ENCODE measurements at regions not wholly inside any gene's neighbourhood (a gene's known extent, or its start where the extent isn't known, plus 50 kb on each side); places are given as distances from the start of the nearest gene placed in this dataset.
"Not testable (repeated sequence)": the region's sequence is repeated elsewhere in the genome, so short reads cannot be mapped to it uniquely, and the experiment has no call there.

- Histone ChIP-seq H3K27ac (ENCODE audit: insufficient read depth, low read length) (no peak overlapping the region), H3K36me3 (ENCODE audit: control insufficient read depth, insufficient read depth, low read length) (no peaks in the 10 kb centered on the region), H3K9ac (ENCODE audit: insufficient read depth, low read length) (no peak overlapping the region), H3K4me2 (ENCODE audit: extremely low read depth, insufficient read depth, low read length) (no peak overlapping the region), H3K27me3 (ENCODE audit: control insufficient read depth, insufficient read depth, low read length) (no peaks in the 10 kb centered on the region), H3K4me3 (replicated peaks in 1 of 4; ENCODE audit: control extremely low read depth in 1 of 4, insufficient read depth in 1 of 4, low read depth in 3 of 4, low read length in 4 of 4) (no peak overlapping the region), H2AFZ (ENCODE audit: low read length) (no peak overlapping the region), H4K20me1 (ENCODE audit: control insufficient read depth, extremely low read depth, insufficient read depth, low read length) (no peaks in the 10 kb centered on the region), H3K9me3 (ENCODE audit: control insufficient read depth, insufficient read depth, low read depth, low read length) (peaks cover 1% of the 10 kb centered on the region), H3K79me2 (ENCODE audit: control insufficient read depth, insufficient read depth, low read length) (no peaks in the 10 kb centered on the region), H3K4me1 (ENCODE audit: control insufficient read depth, extremely low read depth, insufficient read depth, low read length) (no peaks in the 10 kb centered on the region)
- DNase-seq (ENCODE audit: low read depth in 2 of 2): no peak
- no peak for TF ChIP-seq CTCF (conservative IDR thresholded peaks at IDR 0.05 in 1 of 2, IDR thresholded peaks at IDR 0.05 in 1 of 2; ENCODE audit: low read depth in 1 of 2, low read length in 2 of 2)
- TF ChIP-seq EZH2 (IDR thresholded peaks at IDR 0.05; ENCODE audit: low read length, missing control alignments): no peak
Observed at GRCh38 chr14:105665951-105666277, 139.5 kb downstream of the TMEM121 start.

- no peak for DNase-seq (ENCODE audit: low read depth in 2 of 2)
- H3K4me3 ChIP-seq (replicated peaks in 1 of 4; ENCODE audit: control extremely low read depth in 1 of 4, insufficient read depth in 1 of 4, low read depth in 3 of 4, low read length in 4 of 4): no peak overlapping the region
- no peaks in the 10 kb centered on the region for H3K9me3 ChIP-seq (ENCODE audit: control insufficient read depth, insufficient read depth, low read depth, low read length)
- no peaks in the 10 kb centered on the region for H3K27me3 ChIP-seq (ENCODE audit: control insufficient read depth, insufficient read depth, low read length)
- H3K79me2 ChIP-seq (ENCODE audit: control insufficient read depth, insufficient read depth, low read length): no peaks in the 10 kb centered on the region
- no peak overlapping the region for H2AFZ ChIP-seq (ENCODE audit: low read length)
- H4K20me1 ChIP-seq (ENCODE audit: control insufficient read depth, extremely low read depth, insufficient read depth, low read length): no peaks in the 10 kb centered on the region
- H3K36me3 ChIP-seq (ENCODE audit: control insufficient read depth, insufficient read depth, low read length): no peaks in the 10 kb centered on the region
- H3K4me1 ChIP-seq (ENCODE audit: control insufficient read depth, extremely low read depth, insufficient read depth, low read length): no peaks in the 10 kb centered on the region
- no peak for TF ChIP-seq EZH2 (IDR thresholded peaks at IDR 0.05; ENCODE audit: low read length, missing control alignments)
- TF ChIP-seq CTCF (conservative IDR thresholded peaks at IDR 0.05 in 1 of 2, IDR thresholded peaks at IDR 0.05 in 1 of 2; ENCODE audit: low read depth in 1 of 2, low read length in 2 of 2): no peak
- H3K4me2 ChIP-seq (ENCODE audit: extremely low read depth, insufficient read depth, low read length): no peak overlapping the region
- H3K9ac ChIP-seq (ENCODE audit: insufficient read depth, low read length): no peak overlapping the region
- H3K27ac ChIP-seq (ENCODE audit: insufficient read depth, low read length): no peak overlapping the region
Observed at GRCh38 chr14:105666420-105666819, 140.0 kb downstream of the TMEM121 start.

- H4K20me1 ChIP-seq (ENCODE audit: control insufficient read depth, extremely low read depth, insufficient read depth, low read length); H3K79me2 ChIP-seq (ENCODE audit: control insufficient read depth, insufficient read depth, low read length); H3K27me3 ChIP-seq (ENCODE audit: control insufficient read depth, insufficient read depth, low read length); H3K36me3 ChIP-seq (ENCODE audit: control insufficient read depth, insufficient read depth, low read length); H3K4me2 ChIP-seq (ENCODE audit: extremely low read depth, insufficient read depth, low read length); H3K4me1 ChIP-seq (ENCODE audit: control insufficient read depth, extremely low read depth, insufficient read depth, low read length); H3K4me3 ChIP-seq (replicated peaks in 1 of 4; ENCODE audit: control extremely low read depth in 1 of 4, insufficient read depth in 1 of 4, low read depth in 3 of 4, low read length in 4 of 4); H3K9me3 ChIP-seq (ENCODE audit: control insufficient read depth, insufficient read depth, low read depth, low read length); H2AFZ ChIP-seq (ENCODE audit: low read length); H3K9ac ChIP-seq (ENCODE audit: insufficient read depth, low read length); H3K27ac ChIP-seq (ENCODE audit: insufficient read depth, low read length); DNase-seq (ENCODE audit: low read depth in 2 of 2): not testable (repeated sequence)
Observed at GRCh38 chr14:105666991-105667662, 140.7 kb downstream of the TMEM121 start.

- H2AFZ ChIP-seq (ENCODE audit: low read length); H3K9me3 ChIP-seq (ENCODE audit: control insufficient read depth, insufficient read depth, low read depth, low read length); H3K4me1 ChIP-seq (ENCODE audit: control insufficient read depth, extremely low read depth, insufficient read depth, low read length); H3K4me2 ChIP-seq (ENCODE audit: extremely low read depth, insufficient read depth, low read length); H3K27ac ChIP-seq (ENCODE audit: insufficient read depth, low read length); H3K9ac ChIP-seq (ENCODE audit: insufficient read depth, low read length); H3K27me3 ChIP-seq (ENCODE audit: control insufficient read depth, insufficient read depth, low read length); H4K20me1 ChIP-seq (ENCODE audit: control insufficient read depth, extremely low read depth, insufficient read depth, low read length); H3K36me3 ChIP-seq (ENCODE audit: control insufficient read depth, insufficient read depth, low read length); H3K4me3 ChIP-seq (replicated peaks in 1 of 4; ENCODE audit: control extremely low read depth in 1 of 4, insufficient read depth in 1 of 4, low read depth in 3 of 4, low read length in 4 of 4); DNase-seq (ENCODE audit: low read depth in 2 of 2); H3K79me2 ChIP-seq (ENCODE audit: control insufficient read depth, insufficient read depth, low read length): not testable (repeated sequence)
Observed at GRCh38 chr14:105667663-105668020, 141.3 kb downstream of the TMEM121 start.

- not testable (repeated sequence) for H3K27me3 ChIP-seq (ENCODE audit: control insufficient read depth, insufficient read depth, low read length); H3K36me3 ChIP-seq (ENCODE audit: control insufficient read depth, insufficient read depth, low read length); H3K4me1 ChIP-seq (ENCODE audit: control insufficient read depth, extremely low read depth, insufficient read depth, low read length); H3K27ac ChIP-seq (ENCODE audit: insufficient read depth, low read length); H4K20me1 ChIP-seq (ENCODE audit: control insufficient read depth, extremely low read depth, insufficient read depth, low read length); H3K9ac ChIP-seq (ENCODE audit: insufficient read depth, low read length); H3K9me3 ChIP-seq (ENCODE audit: control insufficient read depth, insufficient read depth, low read depth, low read length); H2AFZ ChIP-seq (ENCODE audit: low read length); DNase-seq (ENCODE audit: low read depth in 2 of 2); H3K4me2 ChIP-seq (ENCODE audit: extremely low read depth, insufficient read depth, low read length); H3K4me3 ChIP-seq (replicated peaks in 1 of 4; ENCODE audit: control extremely low read depth in 1 of 4, insufficient read depth in 1 of 4, low read depth in 3 of 4, low read length in 4 of 4); H3K79me2 ChIP-seq (ENCODE audit: control insufficient read depth, insufficient read depth, low read length)
Observed at GRCh38 chr14:105668021-105668420, 141.6 kb downstream of the TMEM121 start.
